HG02970 (cell line): ENCODE measurements at regions not wholly inside any gene's neighbourhood (a gene's known extent, or its start where the extent isn't known, plus 50 kb on each side); places are given as distances from the start of the nearest gene placed in this dataset.

Source experiments
- ATAC-seq: cut with Tn5 transposase; IDR thresholded peaks from one replicate; pipeline ENCODE4 v1.9.1; 2021; ENCODE audit warnings: mild to moderate bottlenecking, moderate library complexity, moderate number of reproducible peaks; ENCODE audit not compliant: unreplicated experiment, low FRiP score

- no peak for ATAC-seq
Measured at GRCh38 chr10:52918714-52919305, 146.2 kb upstream of the MBL2 start.

DNA sequence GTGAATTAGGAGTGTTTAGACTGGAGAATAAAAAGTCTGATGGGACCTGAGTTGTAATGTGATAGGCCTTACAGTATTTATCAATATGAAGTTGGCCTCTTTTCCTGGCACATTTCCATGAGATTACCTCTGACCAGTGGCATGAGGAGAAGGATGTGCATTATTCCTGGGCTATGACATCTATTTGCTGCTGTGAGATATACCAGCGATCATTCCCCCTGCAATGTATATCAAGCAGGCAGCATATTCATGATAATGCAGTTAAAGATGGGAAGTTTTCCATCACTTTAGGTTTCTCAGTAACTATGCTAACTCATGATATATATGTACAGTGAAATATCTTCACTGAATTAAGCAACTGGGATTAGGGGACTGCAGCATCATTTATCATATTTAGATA is 142.8 kb upstream of the MBL2 start:
- no peak for ATAC-seq

- ATAC-seq: no peak
Measured at GRCh38 chr10:52911163-52911562, 138.6 kb upstream of the MBL2 start.

DNA sequence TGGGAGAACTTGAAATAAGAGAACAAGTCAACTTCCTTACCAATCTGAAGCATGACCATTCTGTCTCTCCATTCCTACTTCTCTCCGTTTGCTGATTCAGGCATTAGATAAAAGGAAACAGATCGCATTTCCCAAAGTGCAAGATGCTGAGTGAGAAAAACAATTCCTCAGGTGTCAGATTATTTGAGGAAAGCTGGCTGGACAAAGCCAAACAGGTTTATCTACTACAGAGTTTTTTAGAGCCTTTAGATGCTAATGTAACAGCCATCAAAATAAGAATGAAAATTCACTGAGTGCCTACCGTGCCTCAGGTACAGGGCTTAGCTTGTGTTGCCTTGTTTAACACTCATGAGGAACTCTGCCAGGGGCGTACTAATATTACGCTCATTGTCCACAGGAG is 135.9 kb upstream of the MBL2 start:
- ATAC-seq: no peak

- ATAC-seq: no peak
Measured at GRCh38 chr10:52906046-52906445, 133.5 kb upstream of the MBL2 start.

DNA sequence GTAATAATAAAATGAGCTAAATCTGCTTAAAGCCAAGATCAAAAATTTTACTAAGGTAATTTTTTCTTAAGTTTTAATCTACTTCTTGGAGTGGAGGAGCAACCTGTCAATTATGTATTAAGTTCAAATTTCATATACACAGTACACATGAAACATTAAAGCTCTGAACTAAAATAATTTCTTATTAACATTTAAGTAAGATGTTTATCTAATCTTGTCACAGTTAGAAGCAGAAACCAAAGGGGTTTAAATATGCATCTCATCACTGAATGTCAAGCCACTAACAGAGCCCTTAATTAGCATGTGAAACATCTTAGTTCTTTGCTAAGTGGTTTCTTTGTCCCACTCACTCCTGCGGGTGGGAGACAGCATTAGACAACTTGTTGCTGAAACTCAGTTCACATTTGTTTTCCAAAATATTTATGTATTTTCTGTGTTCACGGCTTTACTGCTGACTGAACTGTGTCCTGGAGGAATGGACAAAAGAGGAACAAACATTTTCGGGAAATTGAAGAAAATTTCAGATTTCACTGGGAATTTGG is 130.9 kb upstream of the MBL2 start:
- no peak for ATAC-seq

- ATAC-seq: peak; percentile 51
Measured at GRCh38 chr10:52900593-52900992, 128.0 kb upstream of the MBL2 start.

- ATAC-seq: no peak
Measured at GRCh38 chr10:52897162-52897561, 124.6 kb upstream of the MBL2 start.

DNA sequence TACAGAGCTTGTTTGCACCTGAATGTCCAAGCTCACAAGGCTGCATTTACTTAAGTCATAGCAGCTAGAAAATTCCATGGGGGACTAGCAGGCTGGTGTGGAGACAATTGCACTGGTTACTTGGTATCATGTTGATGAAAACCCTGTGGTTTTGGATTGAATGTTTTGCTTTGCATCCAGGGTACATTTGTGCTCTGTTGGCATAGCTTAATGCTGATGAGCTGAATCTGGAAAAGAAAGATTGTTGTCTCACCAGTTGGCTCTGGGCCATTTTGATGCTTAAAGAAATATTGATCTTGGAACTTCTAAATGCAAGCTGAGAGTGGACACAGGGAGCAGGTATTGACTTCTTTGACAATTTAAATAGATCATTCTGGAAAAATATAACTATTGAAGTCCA is 122.5 kb upstream of the MBL2 start:
- ATAC-seq: no peak

- no peak for ATAC-seq
Measured at GRCh38 chr10:52890281-52890680, 117.7 kb upstream of the MBL2 start.

DNA sequence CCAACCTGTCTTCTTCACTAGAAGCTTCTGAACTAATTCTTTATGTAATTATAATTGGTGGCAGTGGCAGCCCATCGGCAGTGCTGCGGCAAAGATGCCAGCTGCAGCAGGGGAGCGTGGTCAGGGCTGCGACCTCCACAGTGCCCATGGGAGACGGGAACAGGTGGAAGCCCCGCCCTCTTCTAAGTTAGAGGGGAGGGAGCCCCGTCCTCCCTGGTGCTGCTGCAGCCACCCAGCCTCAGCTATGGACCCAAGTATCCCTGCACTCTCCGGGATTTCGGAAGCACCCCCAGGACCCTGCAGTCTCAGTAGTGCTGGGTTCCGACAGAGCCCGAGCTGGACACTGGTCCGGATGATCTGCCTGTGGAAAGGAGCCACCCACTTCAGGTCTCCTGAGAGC is 117.0 kb upstream of the MBL2 start:
- ATAC-seq: no peak

- no peak for ATAC-seq
Measured at GRCh38 chr10:52883996-52884871, 111.7 kb upstream of the MBL2 start.

GRCh38 chr10:52879091-52879807 is 106.7 kb upstream of the MBL2 start:
- ATAC-seq: no peak

GRCh38 chr10:52877451-52877850 is 104.9 kb upstream of the MBL2 start:
- no peak for ATAC-seq

GRCh38 chr10:52875336-52875735 is 102.8 kb upstream of the MBL2 start:
- no peak for ATAC-seq

- no peak for ATAC-seq
Measured at GRCh38 chr10:52874581-52874980, 102.0 kb upstream of the MBL2 start.

- no peak for ATAC-seq
Measured at GRCh38 chr10:52871191-52871843, 98.7 kb upstream of the MBL2 start.

DNA sequence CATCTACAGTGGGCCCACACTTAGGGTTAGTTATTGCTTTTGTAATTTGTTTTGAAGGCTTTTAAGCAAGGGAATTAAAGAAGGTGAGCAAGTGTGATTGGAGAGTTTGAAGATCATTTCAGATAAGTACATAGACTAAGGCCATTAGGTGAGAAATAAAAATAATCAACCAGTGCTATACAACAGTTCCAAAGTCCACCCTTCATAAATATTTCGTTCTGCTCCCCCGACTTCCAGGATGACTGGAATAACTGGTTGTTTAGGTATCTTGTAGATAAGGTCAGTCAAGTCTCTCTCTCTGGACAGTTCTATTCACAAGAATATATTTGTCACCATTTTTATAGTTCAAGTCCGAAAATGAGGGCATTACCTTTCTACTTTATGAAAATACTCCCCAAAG is 98.0 kb upstream of the MBL2 start:
- ATAC-seq: no peak

DNA sequence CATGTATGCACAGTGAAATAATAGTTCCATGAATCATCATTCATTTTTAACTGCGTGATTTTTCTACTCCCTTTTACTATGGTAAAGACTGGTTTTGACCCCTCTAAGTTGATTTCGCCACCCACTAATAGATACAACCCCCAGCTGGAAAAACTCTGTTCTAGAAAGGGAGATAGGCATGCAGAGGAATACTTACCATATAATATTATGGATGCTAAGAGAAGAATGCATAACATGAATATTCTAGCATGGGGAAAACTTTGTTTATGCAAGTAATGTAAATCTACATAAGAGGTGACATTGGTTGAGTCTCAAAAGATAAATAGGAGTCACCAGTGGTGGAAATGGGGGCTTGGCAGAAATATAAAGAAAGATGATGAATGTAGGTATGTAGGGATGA is 97.3 kb upstream of the MBL2 start:
- ATAC-seq: no peak

- no peak for ATAC-seq
Measured at GRCh38 chr10:52865213-52865612, 92.6 kb upstream of the MBL2 start.
